Prostate gland (tissue), 2 donors: ENCODE measurements at regions not wholly inside any gene's neighbourhood (a gene's known extent, or its start where the extent isn't known, plus 50 kb on each side); places are given as distances from the start of the nearest gene placed in this dataset.

Source experiments
- CTCF ChIP-seq, 4 experiments: fragments of 200-600 bp in 2 of 4; fragments of 450-650 bp in 2 of 4; sonication (generic) in 2 of 4; IDR thresholded peaks; 1 replicate in 3 of 4; 2 replicates in 1 of 4; pipeline ENCODE4 v1.5.1; 2016 to 2019; ENCODE audit warnings: antibody characterized with exemption in 4 of 4, mild to moderate bottlenecking in 2 of 4, moderate library complexity in 2 of 4
- POLR2A ChIP-seq: fragments of 450-650 bp; IDR thresholded peaks from one replicate; pipeline ENCODE4 v1.6.1; 2016; ENCODE audit warnings: antibody characterized with exemption, mild to moderate bottlenecking

DNA sequence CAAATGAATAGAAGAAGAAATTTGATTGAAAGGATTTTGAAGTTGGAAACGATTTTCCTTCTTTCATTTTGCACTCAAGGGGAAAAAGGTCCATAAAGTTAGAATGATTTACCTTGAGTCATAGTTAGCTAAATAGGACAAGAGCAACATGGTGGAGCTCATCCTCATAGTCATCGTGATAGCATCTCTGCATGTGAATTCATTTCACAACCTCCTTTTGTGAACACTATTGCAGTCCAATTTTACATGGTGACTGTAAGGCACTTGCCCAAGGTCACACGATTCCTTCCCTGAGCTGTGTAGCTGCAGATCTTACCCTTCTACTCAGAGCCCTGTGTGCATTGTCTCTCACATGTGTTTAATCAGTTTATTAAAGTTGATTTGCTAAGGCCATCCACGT is 359.8 kb upstream of the C2CD4B start:
- TF ChIP-seq POLR2A: no peak
- no peak for TF ChIP-seq CTCF (IDR thresholded peaks at IDR 0.05)
